22Rv1 (cell line): ENCODE measurements at regions not wholly inside any gene's neighbourhood (a gene's known extent, or its start where the extent isn't known, plus 50 kb on each side); places are given as distances from the start of the nearest gene placed in this dataset.
"Not testable (repeated sequence)": the region's sequence is repeated elsewhere in the genome, so short reads cannot be mapped to it uniquely, and the experiment has no call there.

Experiments used
- H3K27ac ChIP-seq: fragments of 450-650 bp; 2 replicates; pipeline ENCODE4 v1.5.1; 2017
- CTCF ChIP-seq: fragments of 450-650 bp; IDR thresholded peaks from 2 replicates; pipeline ENCODE4 v1.5.1; 2017; ENCODE audit warnings: mild to moderate bottlenecking
- ZFX ChIP-seq: fragments of 450-650 bp; IDR thresholded peaks from 2 replicates; pipeline ENCODE4 v1.6.1; 2017; ENCODE audit warnings: antibody characterized with exemption, borderline replicate concordance

GRCh38 chr13:40371531-40372125, 294.8 kb downstream of the FOXO1 start:
- TF ChIP-seq ZFX (no peak), CTCF (no peak)
- no peak overlapping the region for H3K27ac ChIP-seq

- H3K27ac ChIP-seq = not testable (repeated sequence)
Observed at GRCh38 chr13:40373608-40374007, 292.8 kb downstream of the FOXO1 start.

- H3K27ac ChIP-seq = no peak overlapping the region
- TF ChIP-seq ZFX (no peak), CTCF (no peak)
Observed at GRCh38 chr13:40375489-40376171, 290.8 kb downstream of the FOXO1 start.

- H3K27ac ChIP-seq = no peak overlapping the region
- TF ChIP-seq ZFX (no peak), CTCF (no peak)
Observed at GRCh38 chr13:40376296-40376849, 290.1 kb downstream of the FOXO1 start.

- TF ChIP-seq ZFX (no peak), CTCF (no peak)
Observed at GRCh38 chr13:40376867-40377535, 289.4 kb downstream of the FOXO1 start.

GRCh38 chr13:40377783-40378182, 288.7 kb downstream of the FOXO1 start:
- H3K27ac ChIP-seq = no peak overlapping the region
- TF ChIP-seq ZFX (no peak), CTCF (no peak)

More at GRCh38 chr13:40376867-40377535, 289.4 kb downstream of the FOXO1 start:
- H3K27ac ChIP-seq = no peak overlapping the region

GRCh38 chr13:40379196-40379595, 287.2 kb downstream of the FOXO1 start:
- no peak overlapping the region for H3K27ac ChIP-seq
- no peak for TF ChIP-seq CTCF
- no peak for TF ChIP-seq ZFX
